ENCODE measurements at regions not wholly inside any gene's neighbourhood (a gene's known extent, or its start where the extent isn't known, plus 50 kb on each side); places are given as distances from the start of the nearest gene placed in this dataset.

DNA sequence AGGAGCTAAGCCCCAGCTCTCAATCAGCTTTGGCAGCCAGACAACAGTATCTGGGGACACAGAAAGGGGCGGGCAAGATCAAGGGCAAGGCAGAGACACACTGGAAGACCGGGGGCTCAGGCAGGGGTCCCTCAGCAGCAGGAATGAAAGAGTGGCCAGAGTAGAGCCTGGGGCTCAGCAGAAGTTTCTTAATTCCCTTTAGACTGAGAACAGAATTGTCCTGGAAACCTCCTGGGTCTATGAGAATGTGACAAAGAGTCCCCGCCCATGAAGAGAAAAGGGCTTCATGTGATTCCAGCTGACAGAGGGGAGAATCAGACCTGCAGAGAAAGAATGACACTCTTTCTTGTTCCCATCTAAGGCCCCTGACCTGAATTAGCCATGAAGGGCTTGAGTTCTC is 95.2 kb upstream of the CTNNB1 start:
- no peak overlapping the region for H4K91ac ChIP-seq (ENCODE audit: insufficient read length, low read depth, low read length)
- no peak overlapping the region for H3K23ac ChIP-seq (ENCODE audit: insufficient read length, low read depth, low read length)
- no peak overlapping the region for H2BK120ac ChIP-seq (ENCODE audit: low read depth, low read length, poor library complexity, severe bottlenecking)
- no peak overlapping the region for H3K14ac ChIP-seq (ENCODE audit: insufficient read depth, low read length)
- Mint-ChIP-seq H3K4me3 (no peak overlapping the region), H3K27ac (no peak overlapping the region; a peak in 1 of 7 replicates), H3K27me3 (ENCODE audit: low read depth) (peaks cover 3% of the 10 kb centered on the region; the same call in 1 of the 2 replicates), H3K36me3 (ENCODE audit: insufficient read depth in 1 of 3, low read depth in 3 of 3) (no peaks in the 10 kb centered on the region), H3K9me3 (no peaks in the 10 kb centered on the region), H3K4me1 (peaks cover 5 to 7% of the 10 kb centered on the region in 2 experiments; a peak in 2 of 4 replicates)
- H3K79me1 ChIP-seq (ENCODE audit: insufficient read depth, low read depth, low read length, poor library complexity, severe bottlenecking): no peaks in the 10 kb centered on the region
- no peaks in the 10 kb centered on the region; the same call in 1 of the 2 replicates for H3K27me3 ChIP-seq (ENCODE audit: insufficient read depth, low read length)
- H4K5ac ChIP-seq (ENCODE audit: insufficient read length, low read depth, low read length): no peak overlapping the region
- H3K4me1 ChIP-seq (ENCODE audit: insufficient read depth, low read length): peaks cover 3% of the 10 kb centered on the region; the same call in 1 of the 2 replicates
- H3K79me2 ChIP-seq (ENCODE audit: insufficient read depth, low read length): no peaks in the 10 kb centered on the region
- no peak overlapping the region for H2BK5ac ChIP-seq (ENCODE audit: insufficient read length, low read length)
- H2BK12ac ChIP-seq (ENCODE audit: insufficient read length, low read depth, low read length): no peak overlapping the region
- no peak overlapping the region for H4K8ac ChIP-seq (replicated peaks; ENCODE audit: insufficient read length, low read depth, low read length)
- no peak overlapping the region for H3K27ac ChIP-seq (ENCODE audit: insufficient read length, low read depth, low read length)
- no peaks in the 10 kb centered on the region for H3K23me2 ChIP-seq (ENCODE audit: insufficient read length, low read depth, low read length, poor library complexity, severe bottlenecking)
- H3K4me2 ChIP-seq (ENCODE audit: insufficient read depth, insufficient read length, low read length): no peak overlapping the region
- H2AK5ac ChIP-seq (ENCODE audit: insufficient read length, low read length): no peak overlapping the region
- no peak overlapping the region for H2BK20ac ChIP-seq (ENCODE audit: low read depth, low read length, poor library complexity, severe bottlenecking)
- no CpG with 5 or more reads among the region's 3 CpGs for WGBS (ENCODE audit: extremely low coverage, insufficient read length, low lambda C conversion rate)
- H3K9me3 ChIP-seq (ENCODE audit: control insufficient read depth, low read depth, low read length): no peaks in the 10 kb centered on the region
- H2AFZ ChIP-seq (ENCODE audit: low read length): no peak overlapping the region
- no peak overlapping the region for H3K56ac ChIP-seq (ENCODE audit: insufficient read length, low read depth, low read length)
- H3T11ph ChIP-seq (ENCODE audit: low read length): no peak overlapping the region
- TF ChIP-seq CTCF (conservative IDR thresholded peaks at IDR 0.05): no peak
- no peak overlapping the region for H3K9ac ChIP-seq (ENCODE audit: extremely low read depth, insufficient read length, low read length)
- H4K20me1 ChIP-seq (ENCODE audit: control insufficient read depth, insufficient read depth, insufficient read length): no peaks in the 10 kb centered on the region
- no peak for DNase-seq
- no peak overlapping the region for H2BK15ac ChIP-seq (ENCODE audit: low read depth, low read length)
- H3K18ac ChIP-seq (ENCODE audit: insufficient read length, low read depth, low read length): no peak overlapping the region
- no peak overlapping the region for H3K4ac ChIP-seq (ENCODE audit: low read depth, low read length)

All from H9 (cell line).